ENCODE measurements at regions not wholly inside any gene's neighbourhood (a gene's known extent, or its start where the extent isn't known, plus 50 kb on each side); places are given as distances from the start of the nearest gene placed in this dataset.

- DNase-seq (ENCODE audit: extremely low spot score) = peak; percentile 37
- no peak for TF ChIP-seq NFRKB (IDR thresholded peaks at IDR 0.05)
- peak; percentile 59 for TF ChIP-seq PKNOX1 (IDR thresholded peaks at IDR 0.05)
- CTCF ChIA-PET = interaction anchor here (0.6 to 1.5 kb wide), 2 partner anchors 338 to 364 kb away, joined by 3 to 6 read pairs; no protein-coding TSS in a partner anchor
- POLR2A ChIA-PET = no interaction called here
Observed at GRCh38 chr3:148379763-148380382, 317.8 kb upstream of the AGTR1 start.

GRCh38 chr3:148381051-148381450 lies 316.7 kb upstream of the AGTR1 start:
- TF ChIP-seq SUZ12 (IDR thresholded peaks at IDR 0.05) (no peak), NFRKB (IDR thresholded peaks at IDR 0.05) (no peak), SP1 (IDR thresholded peaks at IDR 0.05) (no peak), BHLHE40 (IDR thresholded peaks at IDR 0.05; ENCODE audit: borderline replicate concordance) (no peak), LEF1 (IDR thresholded peaks at IDR 0.05; ENCODE audit: borderline replicate concordance) (no peak), HDGF (IDR thresholded peaks at IDR 0.05; ENCODE audit: borderline replicate concordance) (no peak), PKNOX1 (IDR thresholded peaks at IDR 0.05) (no peak), FOXK2 (IDR thresholded peaks at IDR 0.05) (no peak), ARNT (IDR thresholded peaks at IDR 0.05) (no peak), ELF4 (IDR thresholded peaks at IDR 0.05) (no peak)
- ChIA-PET POLR2A (no interaction called here), CTCF (interaction anchor here (1.3 to 1.5 kb wide), 2 partner anchors 337 to 339 kb away, joined by 6 read pairs; no protein-coding TSS in a partner anchor)
- DNase-seq (ENCODE audit: extremely low spot score) = no peak

GRCh38 chr3:148389916-148390315 lies 307.8 kb upstream of the AGTR1 start:
- ChIA-PET CTCF (no interaction called here), POLR2A (no interaction called here)
- no peak for DNase-seq (ENCODE audit: extremely low spot score)
- TF ChIP-seq SUZ12 (IDR thresholded peaks at IDR 0.05) = no peak

- no peak for DNase-seq (ENCODE audit: extremely low spot score)
- no peak for TF ChIP-seq CTBP1 (IDR thresholded peaks at IDR 0.05; ENCODE audit: borderline replicate concordance)
- no peak for TF ChIP-seq L3MBTL2 (conservative IDR thresholded peaks at IDR 0.05)
- TF ChIP-seq SP1 (IDR thresholded peaks at IDR 0.05) = no peak
- TF ChIP-seq LEF1 (IDR thresholded peaks at IDR 0.05; ENCODE audit: borderline replicate concordance) = no peak
- no peak for TF ChIP-seq FOXA1 (IDR thresholded peaks at IDR 0.05)
- TF ChIP-seq HDGF (IDR thresholded peaks at IDR 0.05; ENCODE audit: borderline replicate concordance) = no peak
- no peak for TF ChIP-seq ARNT (IDR thresholded peaks at IDR 0.05)
- TF ChIP-seq SUZ12 (IDR thresholded peaks at IDR 0.05) = no peak
- TF ChIP-seq FOXK2 (IDR thresholded peaks at IDR 0.05) = no peak
- ChIA-PET POLR2A (no interaction called here), CTCF (no interaction called here)
Observed at GRCh38 chr3:148395821-148396220, 301.9 kb upstream of the AGTR1 start.

- no peak for DNase-seq (ENCODE audit: extremely low spot score)
- ChIA-PET POLR2A (no interaction called here), CTCF (no interaction called here)
- no peak for TF ChIP-seq HDGF (IDR thresholded peaks at IDR 0.05; ENCODE audit: borderline replicate concordance)
- no peak for TF ChIP-seq SUZ12 (IDR thresholded peaks at IDR 0.05)
- no peak for TF ChIP-seq CTBP1 (IDR thresholded peaks at IDR 0.05; ENCODE audit: borderline replicate concordance)
- no peak for TF ChIP-seq PKNOX1 (IDR thresholded peaks at IDR 0.05)
- TF ChIP-seq FOXM1 (IDR thresholded peaks at IDR 0.05; ENCODE audit: borderline replicate concordance) = no peak
- TF ChIP-seq ELF4 (IDR thresholded peaks at IDR 0.05) = no peak
- TF ChIP-seq FOXA1 (IDR thresholded peaks at IDR 0.05) = no peak
- TF ChIP-seq BHLHE40 (IDR thresholded peaks at IDR 0.05; ENCODE audit: borderline replicate concordance) = no peak
- no peak for TF ChIP-seq L3MBTL2 (conservative IDR thresholded peaks at IDR 0.05)
- no peak for TF ChIP-seq LEF1 (IDR thresholded peaks at IDR 0.05; ENCODE audit: borderline replicate concordance)
- no peak for TF ChIP-seq ARNT (IDR thresholded peaks at IDR 0.05)
- no peak for TF ChIP-seq ZNF384 (IDR thresholded peaks at IDR 0.05)
- no peak for TF ChIP-seq TARDBP (IDR thresholded peaks at IDR 0.05)
Observed at GRCh38 chr3:148400754-148401153, 296.9 kb upstream of the AGTR1 start.

GRCh38 chr3:148408667-148409066 lies 289.0 kb upstream of the AGTR1 start:
- ChIA-PET CTCF (no interaction called here), POLR2A (no interaction called here)
- TF ChIP-seq HDGF (IDR thresholded peaks at IDR 0.05; ENCODE audit: borderline replicate concordance) = no peak
- TF ChIP-seq ELF4 (IDR thresholded peaks at IDR 0.05) = no peak
- no peak for TF ChIP-seq BHLHE40 (IDR thresholded peaks at IDR 0.05; ENCODE audit: borderline replicate concordance)
- no peak for TF ChIP-seq SUZ12 (IDR thresholded peaks at IDR 0.05)
- TF ChIP-seq TARDBP (IDR thresholded peaks at IDR 0.05) = no peak
- TF ChIP-seq FOXA1 (IDR thresholded peaks at IDR 0.05) = no peak
- TF ChIP-seq ZNF384 (IDR thresholded peaks at IDR 0.05) = no peak

GRCh38 chr3:148420242-148420641 lies 277.5 kb upstream of the AGTR1 start:
- ChIA-PET CTCF (no interaction called here), POLR2A (no interaction called here)
- DNase-seq (ENCODE audit: extremely low spot score) = no peak
- no peak for TF ChIP-seq TARDBP (IDR thresholded peaks at IDR 0.05)
- no peak for TF ChIP-seq FOXM1 (IDR thresholded peaks at IDR 0.05; ENCODE audit: borderline replicate concordance)
- TF ChIP-seq NFRKB (IDR thresholded peaks at IDR 0.05) = no peak
- TF ChIP-seq PKNOX1 (IDR thresholded peaks at IDR 0.05) = no peak
- TF ChIP-seq L3MBTL2 (conservative IDR thresholded peaks at IDR 0.05) = no peak
- TF ChIP-seq SP1 (IDR thresholded peaks at IDR 0.05) = no peak
- TF ChIP-seq ELF4 (IDR thresholded peaks at IDR 0.05) = no peak
- no peak for TF ChIP-seq ARNT (IDR thresholded peaks at IDR 0.05)
- TF ChIP-seq FOXK2 (IDR thresholded peaks at IDR 0.05) = no peak
- TF ChIP-seq ZNF384 (IDR thresholded peaks at IDR 0.05) = no peak
- no peak for TF ChIP-seq FOXA1 (IDR thresholded peaks at IDR 0.05)
- no peak for TF ChIP-seq LEF1 (IDR thresholded peaks at IDR 0.05; ENCODE audit: borderline replicate concordance)

More at GRCh38 chr3:148408667-148409066, 289.0 kb upstream of the AGTR1 start:
- no peak for DNase-seq (ENCODE audit: extremely low spot score)

Data from HEK293T (cell line).